Naive thymus-derived CD8-positive, alpha-beta T cell (primary cell): ENCODE measurements at regions not wholly inside any gene's neighbourhood (a gene's known extent, or its start where the extent isn't known, plus 50 kb on each side); places are given as distances from the start of the nearest gene placed in this dataset.

Experiments used
- ATAC-seq, 2 donors: fragments of 150-1000 bp; cut with Tn5 transposase in 1 of 2; sonication (Bioruptor Pico), chemical (Tn5 transposase) in 1 of 2; 1 replicate in 1 of 2; 2 replicates in 1 of 2; pipeline ENCODE4 v1.10.0; 2021; ENCODE audit warnings: mild to moderate bottlenecking in 2 of 2, moderate library complexity in 2 of 2
- POLR2A ChIA-PET: fragments of 350-600 bp; sonication (Branson Sonifier 250); formaldehyde crosslinking; loops from one replicate; lab custom pipeline; 2021; ENCODE audit warnings: antibody characterized with exemption; lab: Charles Lee
- DNase-seq, 10 donors: peaks; one replicate each; pipeline versions ENCODE4 v3.0.0 to v3.0.0-alpha.2; 2020 to 2022
- H3K27ac Mint-ChIP-seq, 10 donors: one replicate each; pipeline ENCODE4 v1.8.0; 2020 to 2022; ENCODE audit warnings: mild to moderate bottlenecking in 10 of 10, mixed read lengths in 10 of 10, moderate library complexity in 4 of 10, inconsistent platforms in 1 of 10
- H3K27me3 Mint-ChIP-seq, 5 donors: one replicate each; pipeline ENCODE4 v1.8.0; 2021 to 2022; ENCODE audit warnings: mixed read lengths in 5 of 5
- H3K36me3 Mint-ChIP-seq, 3 donors: one replicate each; pipeline ENCODE4 v1.8.0; 2020 to 2022; ENCODE audit warnings: mixed read lengths in 3 of 3, mild to moderate bottlenecking in 2 of 3, inconsistent platforms in 1 of 3
- H3K4me1 Mint-ChIP-seq, 4 donors: one replicate each; pipeline ENCODE4 v1.8.0; 2021 to 2022; ENCODE audit warnings: mixed read lengths in 4 of 4
- H3K4me3 Mint-ChIP-seq, 10 donors: one replicate each; pipeline ENCODE4 v1.8.0; 2020 to 2022; ENCODE audit warnings: mild to moderate bottlenecking in 10 of 10, mixed read lengths in 10 of 10, moderate library complexity in 6 of 10, inconsistent platforms in 1 of 10
- H3K9me3 Mint-ChIP-seq, 9 donors: one replicate each; pipeline ENCODE4 v1.8.0; 2020 to 2022; ENCODE audit warnings: mixed read lengths in 9 of 9, mild to moderate bottlenecking in 3 of 9, inconsistent platforms in 1 of 9, moderate library complexity in 1 of 9

DNA sequence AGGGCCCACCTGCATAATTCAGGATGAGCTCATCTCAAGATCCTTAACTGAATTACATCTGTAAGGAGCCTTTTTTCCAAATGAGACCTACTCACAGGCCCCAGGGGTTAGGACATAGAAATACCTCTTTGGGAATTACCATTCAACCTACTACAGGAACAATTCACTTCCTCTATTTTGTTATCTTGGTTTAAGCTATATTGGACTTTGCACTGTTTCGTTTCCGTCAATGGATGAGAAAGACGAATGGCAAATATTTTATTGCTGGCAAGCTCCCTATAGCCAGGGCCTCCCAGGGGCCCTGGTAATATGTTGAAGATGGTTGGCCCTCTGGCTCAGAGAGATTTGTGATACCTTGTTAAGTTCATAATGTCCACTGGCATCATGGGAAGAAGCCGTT lies 384.2 kb upstream of the DUSP10 start:
- peaks cover 0 to 4% (median 0%) of the 10 kb centered on the region in 9 donors for H3K9me3 Mint-ChIP-seq
- peaks cover 0 to 7% (median 1%) of the 10 kb centered on the region in 5 donors for H3K27me3 Mint-ChIP-seq
- no peak overlapping the region for H3K27ac Mint-ChIP-seq
- no peak for ATAC-seq
- no peak overlapping the region for H3K4me3 Mint-ChIP-seq
- H3K4me1 Mint-ChIP-seq: peaks cover 0 to 7% (median 0%) of the 10 kb centered on the region in 4 donors
- no peaks in the 10 kb centered on the region for H3K36me3 Mint-ChIP-seq
- POLR2A ChIA-PET: no interaction called here
- DNase-seq: no peak

DNA sequence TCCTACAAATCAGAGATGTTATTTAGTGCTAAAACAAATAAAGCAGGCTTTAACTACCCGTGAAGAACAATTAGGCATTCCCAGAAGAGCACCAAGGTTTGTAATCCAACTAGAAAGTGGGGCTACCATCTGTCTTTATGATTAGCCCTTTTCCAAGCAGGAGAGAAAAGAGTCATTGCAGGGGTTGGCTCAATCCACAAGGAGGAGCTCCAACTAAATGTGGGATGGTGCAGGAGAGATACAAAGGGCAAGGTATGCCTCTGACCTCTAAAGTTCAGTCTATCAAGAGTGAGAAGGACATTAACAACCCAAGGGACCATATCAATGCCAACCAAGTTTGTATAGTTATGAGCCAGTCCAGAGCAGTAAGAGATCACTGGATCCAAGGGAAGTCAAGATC lies 382.7 kb upstream of the DUSP10 start:
- H3K27me3 Mint-ChIP-seq: peaks cover 0 to 7% (median 1%) of the 10 kb centered on the region in 5 donors
- POLR2A ChIA-PET: no interaction called here
- DNase-seq: no peak
- no peak overlapping the region for H3K27ac Mint-ChIP-seq
- H3K4me3 Mint-ChIP-seq: no peak overlapping the region
- H3K36me3 Mint-ChIP-seq: no peaks in the 10 kb centered on the region
- no peak for ATAC-seq
- H3K9me3 Mint-ChIP-seq: peaks cover 0 to 4% (median 0%) of the 10 kb centered on the region in 9 donors
- H3K4me1 Mint-ChIP-seq: peaks cover 0 to 7% (median 0%) of the 10 kb centered on the region in 4 donors

DNA sequence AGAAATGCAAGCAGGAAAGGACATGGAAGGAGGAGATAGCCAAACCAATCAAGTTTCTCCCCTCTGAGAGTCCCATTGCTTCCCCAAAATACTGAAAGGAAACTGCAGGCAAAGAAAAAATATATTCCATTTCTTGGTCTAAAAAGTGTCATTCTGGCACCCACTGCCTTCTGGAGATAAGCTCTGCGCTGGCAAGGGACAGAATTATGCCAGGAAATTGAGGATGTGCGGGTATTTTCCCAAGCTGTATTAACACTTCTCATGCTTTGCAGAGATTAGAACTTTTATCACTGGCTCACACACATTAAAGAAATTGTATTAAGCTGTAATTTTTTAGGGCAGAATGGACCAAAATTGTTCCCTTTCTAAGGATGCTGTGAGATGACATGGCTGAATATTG lies 381.2 kb upstream of the DUSP10 start:
- Mint-ChIP-seq H3K27ac (no peak overlapping the region), H3K4me3 (no peak overlapping the region), H3K4me1 (no peaks in the 10 kb centered on the region), H3K27me3 (peaks cover 1 to 9% (median 2%) of the 10 kb centered on the region in 5 donors), H3K36me3 (no peaks in the 10 kb centered on the region), H3K9me3 (peaks cover 0 to 4% (median 0%) of the 10 kb centered on the region in 9 donors)
- POLR2A ChIA-PET: no interaction called here
- DNase-seq: no peak
- no peak for ATAC-seq

DNA sequence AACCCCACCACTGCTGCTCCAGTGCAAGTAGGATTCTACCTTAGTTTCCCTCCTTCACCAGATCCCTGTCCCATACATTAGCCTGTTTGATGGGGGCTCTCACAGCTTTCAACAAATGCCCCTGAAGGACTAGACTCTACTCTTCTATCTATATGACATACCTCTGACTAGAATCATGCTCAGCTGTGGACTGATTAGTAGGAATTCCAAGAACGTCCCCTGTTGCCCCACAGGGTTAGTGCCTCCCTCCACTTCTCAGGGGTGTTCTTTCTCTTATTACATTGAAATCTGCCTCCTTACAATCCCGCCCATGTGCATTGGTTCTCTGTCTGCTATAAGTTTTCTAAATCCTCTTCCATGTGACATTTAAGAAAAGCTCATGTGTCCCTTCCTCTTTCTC lies 375.9 kb upstream of the DUSP10 start:
- Mint-ChIP-seq H3K4me3 (no peak overlapping the region), H3K9me3 (peaks cover 0 to 6% (median 0%) of the 10 kb centered on the region in 9 donors), H3K27ac (no peak overlapping the region), H3K27me3 (peaks cover 1 to 16% (median 8%) of the 10 kb centered on the region in 5 donors), H3K4me1 (peaks cover 0 to 2% (median 0%) of the 10 kb centered on the region in 4 donors), H3K36me3 (peaks cover 0 to under 1% (median 0%) of the 10 kb centered on the region in 3 donors)
- POLR2A ChIA-PET: no interaction called here
- ATAC-seq (no peak), DNase-seq (no peak)

DNA sequence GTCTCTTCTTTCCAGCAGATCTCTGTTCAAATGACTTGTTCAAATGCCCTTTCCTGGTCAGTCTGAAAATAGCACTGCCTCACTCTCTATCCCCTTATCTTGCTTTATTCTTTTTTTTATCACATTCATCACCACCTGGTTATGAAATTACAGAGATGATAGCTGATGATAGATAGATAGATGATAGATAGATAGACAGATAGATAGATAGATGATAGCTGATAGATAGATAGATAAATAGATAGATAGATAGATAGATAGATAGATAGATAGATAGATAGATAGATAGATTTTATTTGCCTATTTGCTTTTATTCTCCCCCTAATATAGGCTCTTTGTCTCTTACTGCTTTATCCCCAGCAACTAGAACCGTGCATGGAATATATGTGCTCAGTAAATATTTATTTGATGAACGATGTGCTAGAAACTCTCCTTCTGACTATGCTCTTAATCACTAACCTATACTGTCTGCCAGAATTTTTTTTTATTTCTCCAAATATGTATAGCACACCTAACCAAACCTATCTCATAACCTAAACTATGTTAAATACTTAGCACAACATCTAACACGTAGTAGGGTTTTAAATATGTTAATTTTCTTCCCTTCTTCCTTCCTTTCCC lies 372.8 kb upstream of the DUSP10 start:
- Mint-ChIP-seq H3K4me3 (no peak overlapping the region), H3K9me3 (peaks cover 0 to 10% (median 0%) of the 10 kb centered on the region in 9 donors), H3K36me3 (peaks cover 0 to 7% (median 0%) of the 10 kb centered on the region in 3 donors), H3K4me1 (peaks cover 0 to 2% (median 0%) of the 10 kb centered on the region in 4 donors), H3K27ac (peak overlapping the region in 1 of 10 donors; percentile 38), H3K27me3 (peaks cover 0 to 16% (median 8%) of the 10 kb centered on the region in 5 donors)
- no peak for DNase-seq
- no peak for ATAC-seq
- POLR2A ChIA-PET: no interaction called here

DNA sequence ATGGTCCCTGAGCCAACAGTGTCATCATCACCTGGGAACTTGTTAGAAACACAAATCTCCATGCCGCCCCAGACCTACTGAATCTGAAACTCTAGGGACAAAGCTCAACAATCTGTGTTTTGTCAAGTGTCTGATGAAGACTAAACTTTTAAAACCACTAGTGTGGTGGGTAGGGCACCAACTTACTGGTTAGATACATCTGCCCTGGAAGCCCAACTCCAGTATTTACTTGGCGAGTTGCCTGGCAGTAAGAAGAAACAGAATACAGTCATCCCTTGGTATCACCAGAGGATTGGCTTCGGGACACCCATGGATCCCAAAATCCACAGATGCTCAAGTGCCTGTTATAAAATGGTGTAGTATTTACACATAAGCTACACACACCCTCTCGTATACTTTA lies 367.9 kb upstream of the DUSP10 start:
- no peak overlapping the region for H3K27ac Mint-ChIP-seq
- H3K9me3 Mint-ChIP-seq: peaks cover 0 to 10% (median 0%) of the 10 kb centered on the region in 9 donors
- H3K4me1 Mint-ChIP-seq: no peaks in the 10 kb centered on the region
- H3K36me3 Mint-ChIP-seq: peaks cover 0 to 7% (median 0%) of the 10 kb centered on the region in 3 donors
- DNase-seq: no peak
- POLR2A ChIA-PET: no interaction called here
- peaks cover 0 to 4% (median 0%) of the 10 kb centered on the region in 5 donors for H3K27me3 Mint-ChIP-seq
- no peak for ATAC-seq
- H3K4me3 Mint-ChIP-seq: no peak overlapping the region

DNA sequence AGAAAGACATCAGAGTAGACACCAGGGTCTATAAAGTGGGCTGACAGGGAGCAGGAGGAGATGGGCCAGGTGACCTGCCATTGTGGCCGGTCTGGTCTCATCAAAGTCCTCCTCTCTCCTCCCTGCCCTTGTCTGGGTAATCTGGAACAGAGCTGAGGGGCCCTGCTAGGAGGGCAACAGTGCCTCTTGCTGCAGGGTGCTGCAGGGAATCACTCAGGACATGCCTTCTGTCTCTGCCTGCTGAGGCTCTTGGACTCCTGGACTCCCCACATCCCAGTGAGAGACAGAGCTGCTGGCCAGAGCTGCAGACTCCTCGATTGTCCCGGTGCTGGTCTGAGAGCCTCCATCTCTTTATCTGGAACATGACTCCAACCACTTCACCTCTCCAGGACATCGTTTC lies 366.1 kb upstream of the DUSP10 start:
- Mint-ChIP-seq H3K27ac (peak overlapping the region in 1 of 10 donors; percentile 20), H3K4me3 (no peak overlapping the region), H3K9me3 (peaks cover 0 to 6% (median 0%) of the 10 kb centered on the region in 9 donors), H3K36me3 (peaks cover 0 to 7% (median 0%) of the 10 kb centered on the region in 3 donors), H3K4me1 (no peaks in the 10 kb centered on the region), H3K27me3 (peaks cover 0 to 4% (median 0%) of the 10 kb centered on the region in 5 donors)
- POLR2A ChIA-PET: no interaction called here
- ATAC-seq: no peak
- no peak for DNase-seq

DNA sequence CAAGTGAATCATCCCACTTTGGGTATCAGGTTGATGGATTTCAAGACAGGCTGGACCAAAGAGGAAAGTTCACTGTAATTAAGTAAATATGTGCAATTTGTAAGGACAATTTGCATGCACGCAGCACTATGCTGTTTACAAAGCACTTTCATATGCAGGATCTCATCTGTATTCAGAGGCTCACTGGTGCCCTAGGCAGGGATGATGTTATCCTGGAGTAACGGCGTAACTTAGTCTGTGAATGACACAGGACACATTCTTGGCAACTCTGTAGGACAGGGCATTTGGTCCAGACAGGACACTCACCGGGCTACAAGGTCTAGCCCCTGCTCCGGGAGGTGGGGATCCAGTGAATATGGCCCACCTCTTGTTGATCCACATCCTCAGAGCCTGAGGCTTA lies 365.4 kb upstream of the DUSP10 start:
- Mint-ChIP-seq H3K36me3 (peaks cover 0 to under 1% (median 0%) of the 10 kb centered on the region in 3 donors), H3K27ac (peak overlapping the region in 1 of 10 donors; percentile 20), H3K9me3 (no peaks in the 10 kb centered on the region), H3K4me1 (peaks cover 0 to 3% (median 0%) of the 10 kb centered on the region in 4 donors), H3K4me3 (no peak overlapping the region), H3K27me3 (peaks cover 0 to 4% (median 0%) of the 10 kb centered on the region in 5 donors)
- ATAC-seq (no peak), DNase-seq (no peak)
- POLR2A ChIA-PET: no interaction called here

DNA sequence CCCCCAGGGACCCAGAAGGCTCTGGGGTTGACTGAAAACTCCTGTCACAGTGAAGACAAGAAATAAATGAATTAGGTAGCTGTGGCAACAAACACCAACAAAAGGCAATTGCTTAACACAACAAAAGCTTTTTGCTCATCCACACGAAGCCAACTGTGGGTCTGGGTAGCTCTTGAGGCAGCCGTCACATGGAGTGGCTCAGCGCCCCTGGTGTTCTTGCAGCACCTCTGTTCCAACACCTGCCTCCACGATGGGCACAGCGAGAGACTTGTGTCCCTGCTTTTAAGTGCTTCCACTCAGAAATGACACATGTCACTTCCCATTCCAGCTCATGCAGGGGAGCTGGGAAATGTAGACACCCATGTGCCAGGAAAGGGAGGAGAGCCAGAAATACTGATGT lies 364.5 kb upstream of the DUSP10 start:
- Mint-ChIP-seq H3K27ac (peak overlapping the region in 1 of 10 donors; percentile 71), H3K4me1 (peaks cover 0 to 7% (median 0%) of the 10 kb centered on the region in 4 donors), H3K4me3 (no peak overlapping the region), H3K27me3 (peaks cover 0 to 4% (median 0%) of the 10 kb centered on the region in 5 donors), H3K9me3 (no peaks in the 10 kb centered on the region), H3K36me3 (no peaks in the 10 kb centered on the region)
- DNase-seq: no peak
- POLR2A ChIA-PET: no interaction called here
- ATAC-seq: no peak

DNA sequence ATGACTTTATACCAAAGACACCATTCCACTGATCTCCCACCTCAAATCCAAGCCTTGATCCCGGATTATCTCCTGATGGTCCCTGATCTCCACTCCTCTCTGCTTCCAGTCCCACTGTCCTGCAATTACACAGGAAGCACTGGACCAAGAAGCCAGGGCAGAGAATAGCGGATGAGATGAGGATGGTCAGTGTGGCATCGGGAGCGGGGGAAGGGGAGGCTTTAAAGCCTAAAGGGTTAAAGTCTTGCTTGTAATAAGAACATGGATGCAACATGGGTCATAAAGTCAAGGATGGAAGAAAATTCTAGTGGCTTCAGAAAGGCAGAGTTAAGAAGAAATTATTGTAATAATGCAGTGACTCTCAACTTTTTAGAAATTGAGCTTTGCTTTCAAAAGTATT lies 364.0 kb upstream of the DUSP10 start:
- H3K36me3 Mint-ChIP-seq: no peaks in the 10 kb centered on the region
- DNase-seq (no peak), ATAC-seq (no peak)
- POLR2A ChIA-PET: no interaction called here
- H3K27ac Mint-ChIP-seq: no peak overlapping the region
- peaks cover 0 to 5% (median 0%) of the 10 kb centered on the region in 5 donors for H3K27me3 Mint-ChIP-seq
- H3K4me3 Mint-ChIP-seq: no peak overlapping the region
- no peaks in the 10 kb centered on the region for H3K9me3 Mint-ChIP-seq
- peaks cover 0 to 7% (median 0%) of the 10 kb centered on the region in 4 donors for H3K4me1 Mint-ChIP-seq

DNA sequence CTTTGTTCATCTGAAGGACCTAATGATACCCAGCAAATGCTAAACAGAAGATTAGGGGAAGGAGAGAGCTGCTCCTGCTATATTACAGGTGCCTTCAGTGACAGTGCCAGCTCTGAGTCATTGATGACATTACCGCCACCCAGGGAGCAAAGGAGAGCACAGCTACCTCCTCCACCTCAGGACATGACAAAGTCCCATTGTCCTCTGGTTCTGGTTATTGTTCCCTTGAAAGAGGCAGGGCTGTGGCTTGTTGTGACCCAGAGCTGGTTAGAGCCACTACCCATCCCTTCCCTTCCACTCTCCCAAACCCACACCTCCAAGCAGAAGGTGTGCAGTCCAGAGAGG lies 363.5 kb upstream of the DUSP10 start:
- no peak overlapping the region for H3K27ac Mint-ChIP-seq
- H3K27me3 Mint-ChIP-seq: peaks cover 0 to 5% (median 0%) of the 10 kb centered on the region in 5 donors
- peaks cover 0 to 7% (median 0%) of the 10 kb centered on the region in 4 donors for H3K4me1 Mint-ChIP-seq
- H3K36me3 Mint-ChIP-seq: no peaks in the 10 kb centered on the region
- H3K4me3 Mint-ChIP-seq: no peak overlapping the region
- H3K9me3 Mint-ChIP-seq: no peaks in the 10 kb centered on the region
- DNase-seq: no peak
- POLR2A ChIA-PET: no interaction called here
- ATAC-seq: no peak

DNA sequence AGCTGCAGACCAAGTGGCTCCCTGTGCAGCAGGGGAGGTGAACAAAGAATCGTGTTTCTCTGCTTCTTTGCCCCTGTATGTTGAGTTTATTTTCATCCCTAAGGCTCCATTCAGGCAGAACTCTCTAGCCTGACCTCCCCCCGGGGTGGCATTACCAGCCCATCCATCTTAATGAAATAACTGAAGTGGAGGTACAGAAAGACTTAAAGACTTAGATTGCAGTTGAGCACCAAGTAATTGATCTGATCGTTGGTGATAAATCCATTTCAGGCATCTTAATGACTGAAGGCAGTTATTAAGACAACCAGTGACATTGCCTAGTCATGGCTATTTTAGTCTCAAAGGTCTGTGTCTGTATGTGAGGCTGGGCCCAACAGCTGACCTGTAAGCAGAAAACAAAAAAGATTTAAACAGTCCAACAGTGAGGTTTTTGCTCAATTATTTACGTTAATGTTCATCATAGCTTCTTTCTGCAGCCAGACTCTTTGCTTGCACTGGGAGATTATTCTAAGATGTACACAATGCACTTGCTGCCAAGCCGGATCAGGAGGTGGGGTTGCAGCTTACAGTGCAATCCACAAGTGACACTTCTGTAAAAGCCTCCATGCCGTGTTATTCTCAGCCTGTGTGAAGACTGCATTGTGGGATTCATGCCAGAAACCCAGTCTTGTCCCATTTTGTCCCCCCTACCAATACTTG lies 363.0 kb upstream of the DUSP10 start:
- POLR2A ChIA-PET: no interaction called here
- peaks cover 0 to 5% (median 0%) of the 10 kb centered on the region in 5 donors for H3K27me3 Mint-ChIP-seq
- no peak for DNase-seq
- no peaks in the 10 kb centered on the region for H3K36me3 Mint-ChIP-seq
- no peak for ATAC-seq
- H3K4me3 Mint-ChIP-seq: no peak overlapping the region
- peaks cover 0 to 7% (median 0%) of the 10 kb centered on the region in 4 donors for H3K4me1 Mint-ChIP-seq
- H3K9me3 Mint-ChIP-seq: no peaks in the 10 kb centered on the region
- no peak overlapping the region for H3K27ac Mint-ChIP-seq

DNA sequence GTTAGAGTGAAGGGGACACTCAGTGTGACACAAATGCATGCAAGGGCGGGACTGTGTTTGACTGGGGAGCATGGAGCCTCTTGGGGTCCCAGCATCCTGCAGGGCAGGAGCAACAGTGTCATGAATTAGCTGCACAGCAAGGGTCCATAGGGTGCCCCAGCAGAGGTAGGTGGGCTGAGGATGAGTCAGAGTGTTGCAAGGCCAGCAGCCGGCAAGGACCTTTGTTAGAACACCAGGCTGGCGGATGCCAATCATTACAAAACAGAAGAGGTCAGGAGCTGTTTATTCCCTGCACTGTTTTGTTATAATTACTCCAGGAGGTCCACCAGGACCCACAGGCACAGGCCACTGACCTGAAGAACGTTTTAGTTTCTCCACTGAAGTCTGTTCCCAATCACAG lies 362.2 kb upstream of the DUSP10 start:
- ATAC-seq: no peak
- POLR2A ChIA-PET: no interaction called here
- Mint-ChIP-seq H3K9me3 (no peaks in the 10 kb centered on the region), H3K27ac (no peak overlapping the region), H3K4me3 (no peak overlapping the region), H3K36me3 (no peaks in the 10 kb centered on the region), H3K4me1 (peaks cover 0 to 7% (median 0%) of the 10 kb centered on the region in 4 donors), H3K27me3 (peaks cover 0 to 5% (median 0%) of the 10 kb centered on the region in 5 donors)
- DNase-seq: no peak
